ENCODE measurements at regions not wholly inside any gene's neighbourhood (a gene's known extent, or its start where the extent isn't known, plus 50 kb on each side); places are given as distances from the start of the nearest gene placed in this dataset.

DNA sequence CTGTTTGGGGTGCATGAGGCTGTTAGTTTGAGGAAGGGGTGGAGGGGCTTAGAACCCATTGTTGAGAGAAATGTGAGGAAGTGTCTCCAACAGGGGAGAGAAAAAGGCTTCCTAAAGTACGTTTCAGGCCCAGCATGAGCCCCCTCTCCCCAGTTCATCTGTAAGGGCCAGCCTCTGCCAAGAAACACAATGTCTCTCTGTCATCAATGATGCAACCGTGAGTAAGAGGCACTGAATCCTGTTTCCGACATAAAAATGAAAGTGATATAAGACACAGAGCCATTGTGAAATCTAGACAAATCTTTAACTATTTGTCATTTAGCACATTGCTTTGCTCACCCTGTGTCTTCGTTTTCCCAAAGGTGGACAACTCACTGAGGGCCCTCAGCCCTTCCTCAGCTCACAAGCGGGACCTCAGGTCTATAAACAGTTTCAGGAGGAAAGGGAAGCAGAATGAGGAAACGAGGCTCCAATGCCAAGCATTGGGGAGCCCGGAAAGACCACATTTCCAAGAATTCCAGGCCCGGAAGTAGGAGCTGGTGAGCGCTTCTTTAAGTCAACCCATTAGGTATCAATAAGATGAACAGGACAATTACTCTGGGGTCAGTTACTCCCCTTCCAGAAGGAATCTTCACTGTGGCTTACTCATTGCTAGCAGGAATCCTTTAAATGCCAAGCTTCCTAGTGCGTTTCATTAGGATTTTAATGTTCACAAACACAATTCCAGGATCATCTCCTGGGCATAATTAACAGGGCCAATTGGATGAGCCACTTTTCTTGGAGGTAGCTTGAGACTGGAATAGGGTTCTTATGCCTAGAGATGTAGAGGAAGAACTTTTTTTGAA lies 59.0 kb upstream of the KLF4 start:
- ChIA-PET RAD21 (ENCODE audit: low non-redundant PET in 1 of 2, low total read pairs in 2 of 2, uncharacterized antibody in 2 of 2, unreplicated experiment in 2 of 2) (no interaction called here), POLR2A (interaction anchor here (0.8 to 1.3 kb wide), 2 partner anchors 9 to 61 kb away, joined by 3 to 4 read pairs; no protein-coding TSS in a partner anchor), CTCF (no interaction called here)
- no peaks in the 10 kb centered on the region for H4K20me1 ChIP-seq (ENCODE audit: insufficient read depth)
- no peaks in the 10 kb centered on the region for H3K9me3 ChIP-seq (ENCODE audit: control insufficient read depth in 1 of 2, insufficient read depth in 1 of 2, low read depth in 1 of 2, low read length in 2 of 2)
- H2AFZ ChIP-seq (ENCODE audit: low read depth, low read length, poor library complexity, severe bottlenecking): peak overlapping the region; percentile 28
- H3K79me2 ChIP-seq (ENCODE audit: insufficient read depth, low read length): no peaks in the 10 kb centered on the region
- TF ChIP-seq CEBPB (IDR thresholded peaks at IDR 0.05; ENCODE audit: low read depth) (peak; percentile 98), SP1 (IDR thresholded peaks at IDR 0.05; ENCODE audit: low read depth) (peak; percentile 72), POLR2AphosphoS5 (IDR thresholded peaks at IDR 0.05; ENCODE audit: low read depth, low read length) (peak; percentile 26; the same call in 1 of the 2 replicates), ZNF274 (IDR thresholded peaks at IDR 0.05; ENCODE audit: low read depth, low read length) (no peak), SIN3A (IDR thresholded peaks at IDR 0.05; ENCODE audit: low read depth) (no peak), CBX3 (IDR thresholded peaks at IDR 0.05; ENCODE audit: low read depth) (peak; percentile 56; the same call in 1 of the 2 replicates), JUND (IDR thresholded peaks at IDR 0.05) (peak; percentile 29; the same call in 1 of the 2 replicates), FOSL1 (IDR thresholded peaks at IDR 0.05; ENCODE audit: low read depth) (peak; percentile 56; the same call in 1 of the 2 replicates), EZH2 (IDR thresholded peaks at IDR 0.05) (no peak)
- no peaks in the 10 kb centered on the region for H3K9me2 ChIP-seq (ENCODE audit: insufficient read depth)
- 0 out of 4 replicates have a peak overlapping the region, but pooled peaks have one; percentile 1 to 5 for H3K4me3 ChIP-seq (replicated peaks in 1 of 2; ENCODE audit: low read depth in 1 of 2, low read length in 2 of 2)
- no peaks in the 10 kb centered on the region for H3K27me3 ChIP-seq (ENCODE audit: insufficient read depth, low read length)
- peaks cover 0 to 14% of the 10 kb centered on the region in 2 experiments; a peak in 2 of 4 replicates for H3K4me1 ChIP-seq (ENCODE audit: control insufficient read depth in 1 of 2, insufficient read depth in 2 of 2, low read length in 2 of 2)
- DNase-seq (ENCODE audit: low read depth, low spot score) (peak; percentile 59), ATAC-seq (no peak)
- BruUV-seq (replicated peaks): TSS peak; percentile 94
- H3K27ac ChIP-seq (ENCODE audit: low read depth, low read length): no peak overlapping the region
- no peak overlapping the region for H3K9ac ChIP-seq (ENCODE audit: low read length)
- peak overlapping the region; percentile 58 for H3K4me2 ChIP-seq (ENCODE audit: low read length)
- no peaks in the 10 kb centered on the region for H3K36me3 ChIP-seq (ENCODE audit: control insufficient read depth in 1 of 2, insufficient read depth in 2 of 2, low read length in 2 of 2)
- intact Hi-C loops (cut with micrococcal nuclease): no loop called here

DNA sequence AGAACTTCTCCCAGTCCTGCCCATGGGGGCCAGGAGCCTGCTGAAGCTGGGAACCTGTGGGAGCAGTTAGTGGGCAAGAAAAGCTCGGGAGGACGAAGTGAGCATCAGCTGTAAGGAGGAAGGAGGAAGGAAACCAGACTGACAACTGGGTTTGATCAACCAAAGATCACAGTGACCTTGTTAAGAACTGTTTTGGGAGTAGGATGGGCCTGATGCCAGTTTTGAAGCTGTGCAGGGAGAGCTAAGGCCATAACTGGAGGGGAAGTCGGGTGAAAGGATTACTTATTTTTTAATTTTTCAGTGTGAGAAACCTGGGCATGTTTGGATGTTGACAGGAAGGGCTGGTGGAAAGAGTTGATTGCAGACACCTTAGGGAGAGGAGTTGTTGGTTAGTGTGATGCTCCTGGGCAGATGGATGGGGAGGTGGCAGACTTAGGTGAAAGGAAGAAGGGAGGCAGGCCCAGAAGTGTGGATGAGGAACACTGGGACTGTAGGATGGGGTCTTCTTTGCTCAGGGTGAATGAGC lies 58.3 kb upstream of the KLF4 start:
- Histone ChIP-seq H3K27ac (ENCODE audit: low read depth, low read length) (no peak overlapping the region), H3K36me3 (ENCODE audit: control insufficient read depth in 1 of 2, insufficient read depth in 2 of 2, low read length in 2 of 2) (no peaks in the 10 kb centered on the region), H2AFZ (ENCODE audit: low read depth, low read length, poor library complexity, severe bottlenecking) (peak overlapping the region; percentile 10), H3K4me1 (ENCODE audit: control insufficient read depth in 1 of 2, insufficient read depth in 2 of 2, low read length in 2 of 2) (peaks cover 0 to 14% of the 10 kb centered on the region in 2 experiments; a peak in 2 of 4 replicates), H3K79me2 (ENCODE audit: insufficient read depth, low read length) (no peaks in the 10 kb centered on the region), H3K9ac (ENCODE audit: low read length) (no peak overlapping the region), H4K20me1 (ENCODE audit: insufficient read depth) (no peaks in the 10 kb centered on the region), H3K9me2 (ENCODE audit: insufficient read depth) (no peaks in the 10 kb centered on the region), H3K9me3 (ENCODE audit: control insufficient read depth in 1 of 2, insufficient read depth in 1 of 2, low read depth in 1 of 2, low read length in 2 of 2) (no peaks in the 10 kb centered on the region), H3K4me3 (replicated peaks in 1 of 2; ENCODE audit: low read depth in 1 of 2, low read length in 2 of 2) (0 out of 4 replicates have a peak overlapping the region, but pooled peaks of 1 of the 2 experiments have one; percentile 1), H3K27me3 (ENCODE audit: insufficient read depth, low read length) (no peaks in the 10 kb centered on the region), H3K4me2 (ENCODE audit: low read length) (peak overlapping the region; percentile 58)
- intact Hi-C loops (cut with micrococcal nuclease): no loop called here
- ChIA-PET POLR2A (no interaction called here), RAD21 (ENCODE audit: low non-redundant PET in 1 of 2, low total read pairs in 2 of 2, uncharacterized antibody in 2 of 2, unreplicated experiment in 2 of 2) (no interaction called here), CTCF (no interaction called here)
- no peak for ATAC-seq
- BruUV-seq (replicated peaks): TSS peak; percentile 89
- DNase-seq (ENCODE audit: low read depth, low spot score): no peak
- no peak for TF ChIP-seq EZH2phosphoT487 (IDR thresholded peaks at IDR 0.05; ENCODE audit: borderline replicate concordance)
- TF ChIP-seq SP1 (IDR thresholded peaks at IDR 0.05; ENCODE audit: low read depth): no peak
- TF ChIP-seq FOSL1 (IDR thresholded peaks at IDR 0.05; ENCODE audit: low read depth): no peak
- TF ChIP-seq RAD21 (IDR thresholded peaks at IDR 0.05; ENCODE audit: low read depth): no peak
- no peak for TF ChIP-seq JUND (IDR thresholded peaks at IDR 0.05)
- no peak for TF ChIP-seq EZH2 (IDR thresholded peaks at IDR 0.05)
- no peak for TF ChIP-seq ELF1 (IDR thresholded peaks at IDR 0.05; ENCODE audit: borderline replicate concordance, low read depth)
- TF ChIP-seq CEBPB (IDR thresholded peaks at IDR 0.05; ENCODE audit: low read depth): no peak
- TF ChIP-seq, protein P1, sequence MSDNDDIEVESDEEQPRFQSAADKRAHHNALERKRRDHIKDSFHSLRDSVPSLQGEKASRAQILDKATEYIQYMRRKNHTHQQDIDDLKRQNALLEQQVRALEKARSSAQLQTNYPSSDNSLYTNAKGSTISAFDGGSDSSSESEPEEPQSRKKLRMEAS (IDR thresholded peaks at IDR 0.05): no peak
- no peak for TF ChIP-seq ZNF274 (IDR thresholded peaks at IDR 0.05; ENCODE audit: low read depth, low read length)
- no peak for TF ChIP-seq CBX3 (IDR thresholded peaks at IDR 0.05; ENCODE audit: low read depth)
- no peak for TF ChIP-seq POLR2AphosphoS5 (IDR thresholded peaks at IDR 0.05; ENCODE audit: low read depth, low read length)
- no peak for TF ChIP-seq TCF7L2 (IDR thresholded peaks at IDR 0.05; ENCODE audit: borderline replicate concordance, extremely low read depth, insufficient read depth, insufficient read length)
- TF ChIP-seq, protein P2, sequence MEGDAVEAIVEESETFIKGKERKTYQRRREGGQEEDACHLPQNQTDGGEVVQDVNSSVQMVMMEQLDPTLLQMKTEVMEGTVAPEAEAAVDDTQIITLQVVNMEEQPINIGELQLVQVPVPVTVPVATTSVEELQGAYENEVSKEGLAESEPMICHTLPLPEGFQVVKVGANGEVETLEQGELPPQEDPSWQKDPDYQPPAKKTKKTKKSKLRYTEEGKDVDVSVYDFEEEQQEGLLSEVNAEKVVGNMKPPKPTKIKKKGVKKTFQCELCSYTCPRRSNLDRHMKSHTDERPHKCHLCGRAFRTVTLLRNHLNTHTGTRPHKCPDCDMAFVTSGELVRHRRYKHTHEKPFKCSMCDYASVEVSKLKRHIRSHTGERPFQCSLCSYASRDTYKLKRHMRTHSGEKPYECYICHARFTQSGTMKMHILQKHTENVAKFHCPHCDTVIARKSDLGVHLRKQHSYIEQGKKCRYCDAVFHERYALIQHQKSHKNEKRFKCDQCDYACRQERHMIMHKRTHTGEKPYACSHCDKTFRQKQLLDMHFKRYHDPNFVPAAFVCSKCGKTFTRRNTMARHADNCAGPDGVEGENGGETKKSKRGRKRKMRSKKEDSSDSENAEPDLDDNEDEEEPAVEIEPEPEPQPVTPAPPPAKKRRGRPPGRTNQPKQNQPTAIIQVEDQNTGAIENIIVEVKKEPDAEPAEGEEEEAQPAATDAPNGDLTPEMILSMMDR (IDR thresholded peaks at IDR 0.05 in 2 of 3, conservative IDR thresholded peaks at IDR 0.05 in 1 of 3; ENCODE audit: borderline replicate concordance in 1 of 3, insufficient read depth in 1 of 3, low read depth in 2 of 3, low read length in 2 of 3): no peak
- TF ChIP-seq SRF (IDR thresholded peaks at IDR 0.05; ENCODE audit: low read depth): no peak
- no peak for TF ChIP-seq SIN3A (IDR thresholded peaks at IDR 0.05; ENCODE audit: low read depth)

All from HCT116 (cell line).